HEK293 (cell line): ENCODE measurements at regions not wholly inside any gene's neighbourhood (a gene's known extent, or its start where the extent isn't known, plus 50 kb on each side); places are given as distances from the start of the nearest gene placed in this dataset.

Experiments used
- CTCF ChIA-PET: fragments of 350-600 bp; formaldehyde crosslinking; extraction: SDS; loops from one replicate; lab custom pipeline; 2021; ENCODE audit warnings: antibody characterized with exemption; lab: Yijun Ruan, JAX
- POLR2A ChIA-PET: fragments of 300-600 bp; formaldehyde crosslinking; extraction: SDS; loops from one replicate; lab custom pipeline; 2020; ENCODE audit warnings: antibody characterized with exemption, inconsistent platforms; lab: Yijun Ruan, JAX
- H3K27ac ChIP-seq: fragments of 200-500 bp; sonication (Bioruptor generic); 2 replicates; pipeline ENCODE4 v1.5.1; 2014; ENCODE audit warnings: low read depth, low read length, control low read depth, inconsistent platforms; ENCODE audit errors: extremely low read depth
- H3K36me3 ChIP-seq, 2 experiments: fragments of 200-500 bp in 1 of 2; sonication (Bioruptor generic) in 1 of 2; 1 replicate in 1 of 2; 2 replicates in 1 of 2; pipeline ENCODE4 v1.5.1; 2014 to 2017; ENCODE audit warnings: inconsistent platforms in 2 of 2, low read length in 2 of 2; ENCODE audit not compliant: control insufficient read depth in 2 of 2, insufficient read depth in 1 of 2
- H3K4me1 ChIP-seq: fragments of 200-500 bp; sonication (Bioruptor generic); 2 replicates; pipeline ENCODE4 v1.5.1; 2014; ENCODE audit warnings: mild to moderate bottlenecking, low read length, inconsistent platforms; ENCODE audit not compliant: control insufficient read depth, insufficient read depth
- H3K4me3 ChIP-seq: 2 replicates; pipeline ENCODE4 v1.5.1; 2011; ENCODE audit warnings: low read depth, mild to moderate bottlenecking, control low read depth, low read length, moderate library complexity
- H3K9me3 ChIP-seq: fragments of 200-500 bp; sonication (Bioruptor generic); 2 replicates; pipeline ENCODE4 v1.5.1; 2014; ENCODE audit warnings: low read depth, low read length, inconsistent platforms; ENCODE audit not compliant: control insufficient read depth, insufficient read depth
- PATZ1 ChIP-seq: fragments of 450-650 bp; formaldehyde crosslinking; IDR thresholded peaks from 2 replicates; pipeline ENCODE4 v1.5.1; 2016; ENCODE audit warnings: missing biosample characterization, missing genetic modification characterization
- RBAK ChIP-seq: fragments of 450-650 bp; formaldehyde crosslinking; IDR thresholded peaks from 2 replicates; pipeline ENCODE4 v1.5.1; 2016; ENCODE audit warnings: missing biosample characterization, missing genetic modification characterization
- SP3 ChIP-seq: fragments of 450-650 bp; formaldehyde crosslinking; IDR thresholded peaks from 2 replicates; pipeline ENCODE4 v1.5.1; 2016; ENCODE audit warnings: missing biosample characterization, missing genetic modification characterization
- ZEB2 ChIP-seq: fragments of 450-650 bp; formaldehyde crosslinking; IDR thresholded peaks from 2 replicates; pipeline ENCODE4 v1.5.1; 2016; ENCODE audit warnings: missing biosample characterization, missing genetic modification characterization
- ZNF148 ChIP-seq: fragments of 450-650 bp; formaldehyde crosslinking; IDR thresholded peaks from 2 replicates; pipeline ENCODE4 v1.5.0; 2017; ENCODE audit warnings: missing biosample characterization, missing genetic modification characterization, borderline replicate concordance
- ZNF155 ChIP-seq: fragments of 450-650 bp; formaldehyde crosslinking; IDR thresholded peaks from 2 replicates; pipeline ENCODE4 v1.5.1; 2016; ENCODE audit warnings: missing biosample characterization, missing genetic modification characterization
- ZNF248 ChIP-seq: fragments of 450-650 bp; formaldehyde crosslinking; IDR thresholded peaks from 2 replicates; pipeline ENCODE4 v1.5.1; 2017; ENCODE audit warnings: missing biosample characterization, missing genetic modification characterization
- ZNF280C ChIP-seq: fragments of 450-650 bp; formaldehyde crosslinking; IDR thresholded peaks from 2 replicates; pipeline ENCODE4 v1.5.1; 2016; ENCODE audit warnings: missing biosample characterization, missing genetic modification characterization
- ZNF335 ChIP-seq: fragments of 450-650 bp; formaldehyde crosslinking; conservative IDR thresholded peaks from 2 replicates; pipeline ENCODE4 v1.5.1; 2016; ENCODE audit warnings: missing biosample characterization, missing genetic modification characterization
- ZNF433 ChIP-seq: fragments of 450-650 bp; formaldehyde crosslinking; IDR thresholded peaks from 2 replicates; pipeline ENCODE4 v1.5.1; 2016; ENCODE audit warnings: missing biosample characterization, missing genetic modification characterization, low read depth
- ZNF473 ChIP-seq: fragments of 450-650 bp; formaldehyde crosslinking; IDR thresholded peaks from 2 replicates; pipeline ENCODE4 v1.5.1; 2017; ENCODE audit warnings: missing biosample characterization, missing genetic modification characterization
- ZNF530 ChIP-seq: fragments of 450-650 bp; formaldehyde crosslinking; IDR thresholded peaks from 2 replicates; pipeline ENCODE4 v1.5.1; 2016; ENCODE audit warnings: low read depth, missing biosample characterization, missing genetic modification characterization
- ZNF558 ChIP-seq: fragments of 450-650 bp; formaldehyde crosslinking; IDR thresholded peaks from 2 replicates; pipeline ENCODE4 v1.5.1; 2016; ENCODE audit warnings: missing biosample characterization, missing genetic modification characterization
- ZNF624 ChIP-seq: fragments of 450-650 bp; formaldehyde crosslinking; IDR thresholded peaks from 2 replicates; pipeline ENCODE4 v1.5.1; 2017; ENCODE audit warnings: missing biosample characterization, missing genetic modification characterization
- ZNF639 ChIP-seq: fragments of 450-650 bp; formaldehyde crosslinking; IDR thresholded peaks from 2 replicates; pipeline ENCODE4 v1.5.1; 2016; ENCODE audit warnings: missing biosample characterization, missing genetic modification characterization
- ZNF707 ChIP-seq: fragments of 450-650 bp; formaldehyde crosslinking; IDR thresholded peaks from 2 replicates; pipeline ENCODE4 v1.5.1; 2016; ENCODE audit warnings: missing biosample characterization, missing genetic modification characterization
- ZNF76 ChIP-seq: fragments of 450-650 bp; formaldehyde crosslinking; IDR thresholded peaks from 2 replicates; pipeline ENCODE4; 2016; ENCODE audit warnings: low read depth, missing biosample characterization, missing genetic modification characterization, borderline replicate concordance
- ZNF837 ChIP-seq: fragments of 450-650 bp; formaldehyde crosslinking; IDR thresholded peaks from 2 replicates; pipeline ENCODE4 v1.5.1; 2016; ENCODE audit warnings: missing biosample characterization, missing genetic modification characterization
- ZSCAN23 ChIP-seq: fragments of 450-650 bp; formaldehyde crosslinking; IDR thresholded peaks from 2 replicates; pipeline ENCODE4 v1.5.1; 2016; ENCODE audit warnings: missing biosample characterization, missing genetic modification characterization
- ZSCAN30 ChIP-seq: fragments of 450-650 bp; IDR thresholded peaks from 2 replicates; pipeline ENCODE4 v1.5.1; 2018; ENCODE audit warnings: missing biosample characterization, mild to moderate bottlenecking, missing genetic modification characterization, moderate library complexity
- TF ChIP-seq, protein P1 (sequence below): fragments of 450-650 bp; formaldehyde crosslinking; IDR thresholded peaks from 2 replicates; pipeline ENCODE4 v1.5.1; 2016; ENCODE audit warnings: missing biosample characterization, missing genetic modification characterization
- TF ChIP-seq, protein P2 (sequence below): fragments of 450-650 bp; formaldehyde crosslinking; optimal IDR thresholded peaks from 2 replicates; pipeline ENCODE3; 2016; ENCODE audit warnings: missing biosample characterization, mild to moderate bottlenecking, missing genetic modification characterization

DNA sequence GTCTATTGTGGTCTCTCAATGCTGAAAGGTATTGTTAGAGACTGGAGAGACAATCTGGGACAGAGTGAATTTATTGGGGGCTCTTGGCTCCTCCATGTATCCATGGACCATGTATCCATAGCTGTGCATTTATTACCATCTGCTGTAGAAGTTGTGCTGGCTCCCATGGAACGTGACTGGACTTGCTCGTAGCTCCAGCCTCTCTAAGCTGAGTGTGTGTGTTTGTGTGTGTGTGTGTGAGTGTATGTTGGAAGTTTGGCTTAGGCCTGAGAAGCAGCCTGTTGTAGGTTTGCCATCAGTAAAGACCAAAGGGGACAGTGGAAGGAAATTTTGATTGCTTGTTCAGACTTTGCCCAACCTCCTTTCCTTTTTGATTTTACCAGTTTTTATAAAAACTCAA is 105.7 kb upstream of the USP24 start:
- POLR2A ChIA-PET = no interaction called here
- TF ChIP-seq ZNF558 (tag by site-specific recombination) (no peak), ZNF335 (no peak), ZEB2 (tag by site-specific recombination) (no peak), ZNF248 (tag by site-specific recombination) (no peak), ZSCAN30 (tag by site-specific recombination) (no peak), ZNF473 (tag by site-specific recombination) (no peak), ZNF624 (tag by site-specific recombination) (no peak)
- Histone ChIP-seq H3K4me3 (no peak overlapping the region), H3K27ac (no peak overlapping the region), H3K36me3 (no peaks in the 10 kb centered on the region), H3K9me3 (no peaks in the 10 kb centered on the region), H3K4me1 (no peaks in the 10 kb centered on the region)
- CTCF ChIA-PET = interaction anchor here (0.6 to 1.1 kb wide), 4 partner anchors 8 to 1264 kb away, joined by 3 to 4 read pairs (median 4); no protein-coding TSS in a partner anchor

- POLR2A ChIA-PET = no interaction called here
- Histone ChIP-seq H3K4me3 (no peak overlapping the region), H3K36me3 (no peaks in the 10 kb centered on the region), H3K27ac (no peak overlapping the region), H3K4me1 (no peaks in the 10 kb centered on the region; the same call in 1 of the 2 replicates), H3K9me3 (no peaks in the 10 kb centered on the region)
- CTCF ChIA-PET = interaction anchor here (0.6 to 1.0 kb wide), 2 partner anchors 9 to 247 kb away, joined by 3 read pairs; no protein-coding TSS in a partner anchor
- no peak for TF ChIP-seq ZNF76
- no peak for TF ChIP-seq ZNF639 (tag by site-specific recombination)
- TF ChIP-seq, protein P1, sequence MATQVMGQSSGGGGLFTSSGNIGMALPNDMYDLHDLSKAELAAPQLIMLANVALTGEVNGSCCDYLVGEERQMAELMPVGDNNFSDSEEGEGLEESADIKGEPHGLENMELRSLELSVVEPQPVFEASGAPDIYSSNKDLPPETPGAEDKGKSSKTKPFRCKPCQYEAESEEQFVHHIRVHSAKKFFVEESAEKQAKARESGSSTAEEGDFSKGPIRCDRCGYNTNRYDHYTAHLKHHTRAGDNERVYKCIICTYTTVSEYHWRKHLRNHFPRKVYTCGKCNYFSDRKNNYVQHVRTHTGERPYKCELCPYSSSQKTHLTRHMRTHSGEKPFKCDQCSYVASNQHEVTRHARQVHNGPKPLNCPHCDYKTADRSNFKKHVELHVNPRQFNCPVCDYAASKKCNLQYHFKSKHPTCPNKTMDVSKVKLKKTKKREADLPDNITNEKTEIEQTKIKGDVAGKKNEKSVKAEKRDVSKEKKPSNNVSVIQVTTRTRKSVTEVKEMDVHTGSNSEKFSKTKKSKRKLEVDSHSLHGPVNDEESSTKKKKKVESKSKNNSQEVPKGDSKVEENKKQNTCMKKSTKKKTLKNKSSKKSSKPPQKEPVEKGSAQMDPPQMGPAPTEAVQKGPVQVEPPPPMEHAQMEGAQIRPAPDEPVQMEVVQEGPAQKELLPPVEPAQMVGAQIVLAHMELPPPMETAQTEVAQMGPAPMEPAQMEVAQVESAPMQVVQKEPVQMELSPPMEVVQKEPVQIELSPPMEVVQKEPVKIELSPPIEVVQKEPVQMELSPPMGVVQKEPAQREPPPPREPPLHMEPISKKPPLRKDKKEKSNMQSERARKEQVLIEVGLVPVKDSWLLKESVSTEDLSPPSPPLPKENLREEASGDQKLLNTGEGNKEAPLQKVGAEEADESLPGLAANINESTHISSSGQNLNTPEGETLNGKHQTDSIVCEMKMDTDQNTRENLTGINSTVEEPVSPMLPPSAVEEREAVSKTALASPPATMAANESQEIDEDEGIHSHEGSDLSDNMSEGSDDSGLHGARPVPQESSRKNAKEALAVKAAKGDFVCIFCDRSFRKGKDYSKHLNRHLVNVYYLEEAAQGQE (tag by site-specific recombination) = no peak
- no peak for TF ChIP-seq ZNF837 (tag by site-specific recombination)
- TF ChIP-seq ZNF280C (tag by site-specific recombination) = no peak
- no peak for TF ChIP-seq ZNF155 (tag by site-specific recombination)
- no peak for TF ChIP-seq ZNF148 (tag by site-specific recombination)
- no peak for TF ChIP-seq ZNF433
- no peak for TF ChIP-seq ZNF530 (tag by site-specific recombination)
- TF ChIP-seq RBAK (tag by site-specific recombination) = no peak
- TF ChIP-seq, protein P2, sequence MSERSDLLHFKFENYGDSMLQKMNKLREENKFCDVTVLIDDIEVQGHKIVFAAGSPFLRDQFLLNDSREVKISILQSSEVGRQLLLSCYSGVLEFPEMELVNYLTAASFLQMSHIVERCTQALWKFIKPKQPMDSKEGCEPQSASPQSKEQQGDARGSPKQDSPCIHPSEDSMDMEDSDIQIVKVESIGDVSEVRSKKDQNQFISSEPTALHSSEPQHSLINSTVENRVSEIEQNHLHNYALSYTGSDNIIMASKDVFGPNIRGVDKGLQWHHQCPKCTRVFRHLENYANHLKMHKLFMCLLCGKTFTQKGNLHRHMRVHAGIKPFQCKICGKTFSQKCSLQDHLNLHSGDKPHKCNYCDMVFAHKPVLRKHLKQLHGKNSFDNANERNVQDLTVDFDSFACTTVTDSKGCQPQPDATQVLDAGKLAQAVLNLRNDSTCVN = no peak
- no peak for TF ChIP-seq ZSCAN23
- TF ChIP-seq PATZ1 (tag by site-specific recombination) = no peak
- TF ChIP-seq ZNF707 (tag by site-specific recombination) = no peak
- TF ChIP-seq SP3 (tag by site-specific recombination) = no peak
Observed at GRCh38 chr1:55318116-55318817, 103.1 kb upstream of the USP24 start.
